ENCODE measurements at regions not wholly inside any gene's neighbourhood (a gene's known extent, or its start where the extent isn't known, plus 50 kb on each side); places are given as distances from the start of the nearest gene placed in this dataset.
"Not testable (repeated sequence)": the region's sequence is repeated elsewhere in the genome, so short reads cannot be mapped to it uniquely, and the experiment has no call there.

DNA sequence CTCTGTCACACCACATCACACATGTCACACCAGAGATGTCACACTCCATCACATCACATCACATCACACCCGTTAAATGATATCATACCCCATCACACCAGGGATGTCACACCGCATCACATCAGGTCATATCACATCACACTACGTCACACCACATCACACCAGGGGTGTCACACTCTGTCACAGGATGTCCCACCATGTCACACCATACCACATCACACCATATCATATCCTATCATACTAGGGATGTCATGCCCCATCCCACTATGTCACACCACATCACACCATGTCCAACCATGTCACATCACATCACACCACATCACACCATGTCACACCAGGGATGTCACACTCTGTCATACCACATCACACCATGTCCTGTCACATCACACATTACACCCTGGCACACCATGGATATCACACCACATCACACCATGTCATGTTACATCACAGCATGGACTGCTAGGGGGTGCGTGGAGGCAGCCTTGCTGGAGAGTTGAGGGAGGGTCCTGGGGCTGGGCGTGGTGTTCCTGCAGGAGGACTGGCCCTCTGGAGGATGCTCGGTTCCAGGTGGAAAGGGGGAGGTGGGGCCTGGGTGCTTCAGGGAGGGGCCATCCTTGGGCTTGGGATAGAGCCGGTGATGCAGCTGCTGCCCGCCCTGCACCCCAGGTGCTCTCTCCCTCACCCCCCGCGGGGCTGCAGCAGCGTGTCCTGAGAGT lies 134.6 kb downstream of the TMEM121 start:
- no peak for DNase-seq (ENCODE audit: low spot score)

DNA sequence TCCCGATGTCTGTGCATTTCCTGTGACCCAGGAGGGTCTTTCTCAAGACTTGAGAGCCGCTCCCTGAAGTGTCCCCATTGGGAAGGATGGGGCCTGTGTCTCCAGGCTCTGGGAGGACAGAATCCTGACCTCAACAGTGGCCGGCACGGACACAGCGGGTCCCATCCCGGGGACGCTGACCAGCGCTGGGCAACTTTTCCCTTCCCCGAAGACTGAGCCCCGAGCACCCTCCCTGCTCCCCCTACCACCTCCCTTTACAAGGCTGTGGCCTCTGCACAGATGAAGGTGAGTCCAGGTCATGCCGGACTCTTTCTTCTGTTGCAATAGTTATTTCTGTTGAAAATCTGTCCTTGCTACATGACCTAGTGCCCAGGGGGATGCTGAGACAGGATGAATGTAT lies 135.7 kb downstream of the TMEM121 start:
- DNase-seq (ENCODE audit: low spot score) = not testable (repeated sequence)

DNA sequence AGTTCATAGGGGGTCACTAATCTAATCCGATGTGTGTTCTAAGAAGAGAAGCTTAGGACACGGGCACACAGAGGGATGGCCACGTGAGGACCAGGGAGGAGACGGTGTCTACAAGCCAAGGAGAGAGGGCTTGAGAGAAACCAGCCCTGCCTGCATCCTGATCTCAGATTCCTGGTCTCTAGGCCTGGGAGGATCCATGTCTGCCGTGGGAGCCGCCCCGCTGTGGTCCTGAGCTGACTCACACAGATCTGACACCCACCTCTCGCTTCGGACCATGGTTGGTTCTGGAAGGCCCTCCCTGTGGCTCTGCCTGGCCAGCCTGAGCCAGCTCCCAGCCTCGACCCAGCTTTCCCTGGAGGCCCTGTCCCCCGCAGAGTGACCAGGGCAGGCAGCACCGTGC lies 136.2 kb downstream of the TMEM121 start:
- DNase-seq (ENCODE audit: low spot score) = not testable (repeated sequence)

DNA sequence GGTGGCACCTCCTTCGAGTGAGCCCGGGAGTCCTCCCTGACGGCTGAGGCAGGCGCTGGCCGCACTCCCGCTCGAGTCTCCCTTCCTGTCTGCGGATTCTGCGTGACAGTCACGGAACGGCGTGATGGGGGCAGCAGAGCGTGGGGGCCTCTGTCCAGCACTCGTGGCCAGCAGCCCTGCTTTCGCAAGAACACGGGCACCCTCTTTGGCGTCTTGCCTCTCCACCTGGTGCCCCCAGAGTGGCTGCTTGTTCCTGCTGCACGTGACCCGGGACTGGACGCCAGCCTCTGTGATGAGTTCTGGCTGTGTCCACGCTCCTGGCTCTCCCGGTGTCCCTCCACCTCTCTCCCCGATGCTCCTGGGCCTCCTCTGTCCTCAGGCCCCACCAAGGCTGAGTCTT lies 136.9 kb downstream of the TMEM121 start:
- not testable (repeated sequence) for DNase-seq (ENCODE audit: low spot score)

DNA sequence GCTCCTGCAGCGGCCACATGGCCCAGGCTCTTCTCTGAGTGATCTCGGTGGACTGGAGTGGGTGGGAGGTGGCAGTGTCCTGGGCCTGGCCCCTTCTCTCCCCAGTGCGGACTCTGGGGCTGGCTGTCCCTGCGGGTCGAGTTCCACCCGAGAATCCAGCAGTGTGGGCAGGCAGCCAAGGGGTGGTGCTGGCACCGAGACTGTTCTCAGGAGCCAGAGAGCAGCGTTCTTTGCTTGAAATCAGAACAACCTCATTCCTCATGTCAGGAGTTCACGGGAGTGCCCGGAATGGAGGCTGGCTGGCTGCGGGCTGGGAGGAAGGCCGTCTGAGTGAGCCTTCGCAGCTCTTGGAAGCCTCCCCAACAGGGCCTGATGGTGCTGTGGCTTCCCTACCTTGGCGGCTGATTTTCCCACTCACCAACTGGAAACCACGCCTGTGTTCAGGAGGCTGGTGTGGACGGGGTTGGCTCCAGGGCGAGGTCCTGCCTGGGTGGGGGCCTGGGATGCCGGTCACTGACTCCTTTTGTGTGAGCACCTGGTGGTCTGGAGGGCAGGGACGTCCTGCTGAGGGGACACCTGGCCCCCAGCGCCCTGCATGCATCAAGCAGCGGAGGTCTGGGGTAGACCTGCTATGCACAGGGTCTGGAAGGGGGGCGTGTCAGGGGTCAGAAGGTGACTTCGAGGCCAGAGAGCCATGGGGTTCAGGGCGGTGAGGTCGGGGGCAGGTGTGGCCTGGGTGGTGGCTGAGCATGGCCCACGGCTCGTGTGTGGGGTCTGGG lies 137.6 kb downstream of the TMEM121 start:
- DNase-seq (ENCODE audit: low spot score) = not testable (repeated sequence)

DNA sequence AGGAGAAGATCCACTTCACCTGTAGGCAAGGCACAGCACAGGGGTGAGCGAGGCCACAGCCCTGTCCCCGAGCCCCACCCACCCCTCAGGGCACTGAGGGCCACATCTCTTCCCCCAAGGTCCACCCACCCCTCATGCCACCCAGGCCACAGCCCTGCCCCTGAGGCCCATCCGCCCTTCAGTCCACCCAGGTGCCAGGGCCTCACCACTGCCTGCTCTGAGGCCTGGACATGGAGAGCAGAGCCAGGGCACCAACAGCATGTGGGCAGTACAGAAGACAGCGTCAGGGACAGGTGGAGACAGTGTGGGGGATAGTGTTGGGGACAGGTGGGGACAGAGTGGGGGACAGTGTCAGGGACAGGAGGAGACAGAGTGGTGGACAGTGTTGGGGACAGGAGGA lies 138.3 kb downstream of the TMEM121 start:
- DNase-seq (ENCODE audit: low spot score) = no peak

DNA sequence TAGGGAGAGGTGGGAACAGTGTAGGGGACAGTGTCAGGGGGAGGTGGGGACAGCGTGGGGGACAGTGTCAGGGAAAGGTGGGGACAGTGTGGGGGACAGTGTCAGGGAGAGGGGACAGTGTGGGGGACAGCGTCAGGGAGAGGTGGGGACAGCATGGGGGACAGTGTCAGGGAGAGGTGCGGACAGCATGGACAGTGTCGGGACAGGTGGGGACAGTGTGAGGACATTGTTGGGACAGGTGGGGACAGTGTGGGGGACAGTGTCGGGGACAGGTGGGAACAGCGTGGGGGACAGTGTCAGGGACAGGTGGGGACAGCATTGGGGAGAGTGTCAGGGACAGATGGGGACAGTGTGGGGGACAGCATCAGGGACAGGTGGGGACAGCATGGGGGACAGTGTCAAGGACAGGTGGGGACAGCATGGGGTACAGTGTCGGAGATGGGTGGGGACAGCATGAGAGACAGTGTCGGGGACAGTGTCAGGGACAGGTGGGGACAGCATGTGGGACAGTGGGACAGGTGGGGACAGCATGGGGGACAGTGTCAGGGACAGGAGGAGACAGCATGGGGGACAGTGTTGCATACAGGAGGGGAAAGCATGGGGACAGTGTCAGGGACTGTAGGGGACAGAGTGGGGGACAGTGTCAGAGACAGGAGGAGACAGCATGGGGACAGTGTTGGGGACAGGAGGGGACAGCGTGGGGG lies 139.0 kb downstream of the TMEM121 start:
- DNase-seq (ENCODE audit: low spot score) = no peak

DNA sequence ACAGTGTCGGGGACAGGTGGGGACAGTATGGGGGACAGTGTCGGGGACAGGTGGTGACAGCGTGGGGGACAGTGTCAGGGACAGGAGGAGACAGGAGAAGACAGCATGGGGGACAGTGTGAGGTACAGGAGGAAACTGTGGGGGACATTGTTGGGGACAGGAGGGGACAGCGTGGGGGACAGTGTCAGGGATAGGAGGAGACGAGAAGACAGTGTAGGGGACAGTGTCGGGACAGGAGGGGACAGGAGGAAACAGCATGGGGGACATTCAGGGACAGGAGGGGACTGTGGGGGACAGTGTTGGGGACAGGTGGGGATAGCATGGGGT lies 139.5 kb downstream of the TMEM121 start:
- DNase-seq (ENCODE audit: low spot score) = no peak

DNA sequence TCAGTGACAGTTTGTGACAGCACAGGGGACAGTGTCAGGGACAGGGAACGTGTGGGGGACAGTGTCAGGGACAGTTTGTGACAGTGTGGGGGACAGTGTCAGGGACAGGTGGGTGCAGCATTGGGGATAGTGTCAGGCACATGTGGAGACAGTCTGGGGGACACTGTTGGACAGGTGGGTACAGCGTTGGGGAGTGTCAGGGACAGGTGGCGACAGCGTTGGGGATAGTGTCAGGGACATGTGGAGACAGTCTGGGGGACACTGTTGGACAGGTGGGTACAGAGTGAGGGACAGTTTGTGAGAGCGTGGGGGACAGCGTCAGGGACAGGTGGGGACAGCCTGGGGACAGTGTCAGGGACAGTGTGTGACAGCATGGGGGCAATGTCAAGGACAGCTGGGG lies 140.0 kb downstream of the TMEM121 start:
- DNase-seq (ENCODE audit: low spot score) = no peak

DNA sequence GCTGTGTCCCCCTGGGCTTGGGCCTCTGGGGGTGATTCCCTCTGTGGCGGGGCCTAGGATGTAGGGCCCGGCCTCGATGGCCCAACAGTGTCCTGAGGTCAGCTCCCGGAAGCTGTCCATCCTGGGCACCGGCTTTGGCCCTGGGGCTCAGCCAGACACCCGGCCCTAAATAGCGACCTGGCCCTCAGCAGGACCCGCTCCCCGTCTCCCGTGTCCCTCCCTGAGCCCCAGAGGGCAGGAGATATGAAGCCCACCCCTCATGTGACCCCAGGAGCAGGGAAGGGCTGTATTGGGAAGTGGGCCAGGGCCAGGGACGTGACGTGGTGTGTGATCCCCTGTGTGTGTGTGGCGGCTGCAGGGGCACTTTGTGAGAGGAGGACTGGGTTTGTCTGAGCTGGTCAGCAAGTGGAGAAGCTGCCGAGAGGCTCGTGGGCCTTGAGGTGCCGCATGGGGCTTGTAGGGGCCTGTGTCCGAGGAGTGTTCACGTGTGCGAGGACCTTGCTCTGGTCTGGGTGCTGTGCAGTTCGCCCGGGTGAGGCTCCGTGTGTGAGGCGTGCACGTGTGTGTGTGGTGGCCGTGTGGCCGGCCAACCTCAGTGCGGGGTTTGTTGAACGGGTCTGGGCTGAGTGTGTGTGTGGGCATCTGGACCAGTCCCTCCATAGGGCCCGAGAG lies 140.7 kb downstream of the TMEM121 start:
- DNase-seq (ENCODE audit: low spot score) = not testable (repeated sequence)

DNA sequence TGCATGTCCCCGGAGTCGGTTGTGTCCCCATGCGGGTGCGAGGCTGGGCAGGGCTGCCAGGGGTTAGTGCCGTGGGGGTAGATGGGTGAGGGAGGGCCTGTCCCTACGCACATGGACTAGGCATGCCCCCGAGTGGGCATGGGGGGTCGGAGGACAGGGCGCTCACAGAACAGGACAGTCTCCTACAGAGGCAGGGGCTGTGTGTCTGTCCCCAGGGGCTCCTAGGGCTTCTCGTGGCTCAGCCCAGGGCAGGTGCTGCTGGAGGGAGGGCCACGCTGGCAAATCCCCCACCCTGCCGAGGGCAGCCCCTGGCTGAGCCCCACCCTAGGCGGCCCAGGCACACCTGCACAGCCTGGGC lies 141.3 kb downstream of the TMEM121 start:
- DNase-seq (ENCODE audit: low spot score) = not testable (repeated sequence)

DNA sequence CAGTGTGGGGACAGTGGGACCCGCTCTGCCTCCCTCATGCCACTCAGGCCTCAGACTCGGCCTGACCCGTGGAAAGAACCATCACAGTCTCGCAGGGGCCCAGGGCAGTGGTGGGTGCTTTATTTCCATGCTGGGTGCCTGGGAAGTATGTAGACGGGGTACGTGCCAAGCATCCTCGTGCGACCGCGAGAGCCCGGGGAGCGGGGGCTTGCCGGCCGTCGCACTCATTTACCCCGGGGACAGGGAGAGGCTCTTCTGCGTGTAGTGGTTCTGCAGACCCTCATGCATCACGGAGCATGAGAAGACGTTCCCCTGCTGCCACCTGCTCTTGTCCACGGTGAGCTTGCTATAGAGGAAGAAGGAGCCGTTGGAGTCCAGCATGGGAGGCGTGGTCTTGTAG lies 141.6 kb downstream of the TMEM121 start:
- not testable (repeated sequence) for DNase-seq (ENCODE audit: low spot score)

DNA sequence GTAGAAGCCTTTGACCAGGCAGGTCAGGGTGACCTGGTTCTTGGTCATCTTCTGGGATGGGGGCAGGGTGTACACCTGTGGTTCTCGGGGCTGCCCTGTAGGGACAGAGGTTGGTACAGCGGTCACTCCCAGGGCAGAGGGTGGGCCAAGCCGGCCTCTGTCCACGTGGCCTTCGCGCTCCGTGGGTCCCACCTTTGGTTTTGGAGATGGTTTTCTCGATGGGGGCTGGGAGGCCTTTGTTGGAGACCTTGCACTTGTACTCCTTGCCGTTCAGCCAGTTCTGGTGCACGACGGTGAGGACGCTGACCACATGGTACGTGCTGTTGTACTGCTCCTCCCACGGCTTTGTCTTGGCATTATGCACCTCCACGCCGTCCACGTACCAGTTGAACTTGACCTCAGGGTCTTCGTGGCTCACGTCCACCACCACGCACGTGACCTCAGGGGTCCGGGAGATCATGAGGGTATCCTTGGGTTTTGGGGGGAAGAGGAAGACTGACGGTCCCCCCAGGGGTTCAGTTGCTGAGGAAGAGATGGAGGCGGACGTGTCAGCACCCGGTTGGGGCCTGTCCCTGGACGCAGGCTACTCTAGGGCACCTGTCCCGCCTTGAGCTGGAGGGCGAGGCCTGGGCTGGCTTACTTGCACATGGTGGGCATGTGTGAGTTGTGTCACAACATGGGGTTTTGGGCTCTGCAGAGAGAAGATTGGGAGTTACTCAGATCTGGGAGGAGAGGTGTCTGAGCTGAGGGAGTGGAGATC lies 142.3 kb downstream of the TMEM121 start:
- DNase-seq (ENCODE audit: low spot score) = not testable (repeated sequence)

DNA sequence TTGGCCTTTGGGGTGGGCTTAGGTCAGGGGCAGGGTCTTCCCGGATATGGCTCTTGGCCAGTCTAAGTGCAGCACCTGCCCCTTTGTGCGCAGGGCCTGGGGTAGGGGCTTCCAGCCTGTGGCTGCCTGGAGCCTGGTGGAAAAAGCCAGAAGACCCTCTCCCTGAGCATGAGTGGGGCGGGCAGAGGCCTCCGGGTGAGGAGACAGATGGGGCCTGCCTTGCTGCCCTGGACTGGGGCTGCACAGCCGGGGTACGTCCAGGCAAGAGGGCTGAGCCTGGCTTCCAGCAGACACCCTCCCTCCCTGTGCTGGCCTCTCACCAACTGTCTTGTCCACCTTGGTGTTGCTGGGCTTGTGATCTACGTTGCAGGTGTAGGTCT lies 142.8 kb downstream of the TMEM121 start:
- DNase-seq (ENCODE audit: low spot score) = not testable (repeated sequence)

DNA sequence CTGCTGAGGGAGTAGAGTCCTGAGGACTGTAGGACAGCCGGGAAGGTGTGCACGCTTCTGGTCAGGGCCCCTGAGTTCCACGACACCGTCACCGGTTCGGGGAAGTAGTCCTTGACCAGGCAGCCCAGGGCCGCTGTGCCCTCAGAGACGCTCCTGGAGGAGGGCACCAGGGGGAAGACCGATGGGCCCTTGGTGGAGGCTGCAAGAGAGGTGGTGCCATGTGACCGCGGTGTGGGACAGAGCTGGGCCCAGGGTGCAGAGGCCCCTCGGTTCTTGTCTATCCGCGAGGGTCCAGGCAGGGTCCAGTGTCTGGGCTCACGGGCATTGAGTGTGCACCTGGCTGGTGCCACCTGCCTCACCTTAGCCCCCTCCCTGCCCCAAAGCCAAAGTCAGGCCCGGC lies 143.3 kb downstream of the TMEM121 start:
- DNase-seq (ENCODE audit: low spot score) = not testable (repeated sequence)

DNA sequence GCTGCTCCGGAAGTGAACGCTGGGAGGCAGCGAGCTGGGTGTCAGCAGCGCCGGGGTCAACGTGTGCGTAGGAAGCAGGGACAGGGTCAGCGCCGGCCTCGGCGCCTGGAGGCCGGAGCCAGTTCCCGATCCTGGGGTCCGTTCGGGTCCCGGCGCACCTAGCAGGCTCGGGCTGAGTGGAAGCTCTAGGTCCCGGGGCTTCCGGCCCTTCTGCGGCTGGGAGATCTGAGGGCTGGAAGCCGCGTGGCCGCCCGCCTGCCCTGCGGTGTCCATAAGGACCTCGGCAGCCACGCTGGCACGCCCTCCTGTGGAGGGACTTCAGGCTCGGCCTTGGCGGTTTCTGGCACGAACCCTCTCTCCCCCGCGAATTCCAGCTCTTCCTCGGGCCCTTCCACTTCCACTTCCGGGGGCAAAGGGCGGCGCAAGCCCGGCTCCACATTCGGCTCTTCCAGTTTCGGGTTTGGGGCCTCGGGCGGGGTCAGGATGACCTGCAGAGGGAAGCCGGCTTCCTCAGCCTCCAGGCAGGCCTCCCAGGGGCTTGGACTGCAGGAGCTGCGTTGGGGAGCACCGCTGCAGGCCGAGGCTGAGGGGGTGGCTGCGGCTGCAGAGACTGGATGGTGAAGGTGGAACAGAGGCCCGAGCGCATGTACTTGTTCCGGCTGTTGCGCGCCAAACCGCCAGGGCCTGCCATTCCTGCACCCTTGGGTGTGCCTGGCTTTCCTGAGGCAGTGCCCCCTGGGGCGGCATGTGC lies 146.2 kb downstream of the TMEM121 start:
- not testable (repeated sequence) for DNase-seq (ENCODE audit: low spot score)

DNA sequence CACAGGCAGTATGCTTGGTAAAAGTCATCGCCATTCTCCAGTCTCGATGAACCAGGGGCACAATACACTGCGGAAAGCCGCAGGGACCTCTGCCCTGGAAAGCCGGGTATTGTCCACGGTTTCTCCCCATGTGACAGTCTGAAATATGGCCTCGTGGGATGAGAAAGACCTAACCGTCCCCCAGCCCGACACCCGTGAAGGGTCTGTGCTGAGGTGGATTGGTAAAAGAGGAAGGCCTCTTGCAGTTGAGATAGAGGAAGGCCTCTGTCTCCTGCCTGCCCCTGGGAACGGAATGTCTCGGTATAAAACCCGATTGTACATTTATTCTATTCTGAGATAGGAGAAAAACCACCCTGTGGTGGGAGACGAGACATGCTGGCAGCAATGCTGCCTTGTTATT lies 149.1 kb downstream of the TMEM121 start:
- not testable (repeated sequence) for DNase-seq (ENCODE audit: low spot score)

DNA sequence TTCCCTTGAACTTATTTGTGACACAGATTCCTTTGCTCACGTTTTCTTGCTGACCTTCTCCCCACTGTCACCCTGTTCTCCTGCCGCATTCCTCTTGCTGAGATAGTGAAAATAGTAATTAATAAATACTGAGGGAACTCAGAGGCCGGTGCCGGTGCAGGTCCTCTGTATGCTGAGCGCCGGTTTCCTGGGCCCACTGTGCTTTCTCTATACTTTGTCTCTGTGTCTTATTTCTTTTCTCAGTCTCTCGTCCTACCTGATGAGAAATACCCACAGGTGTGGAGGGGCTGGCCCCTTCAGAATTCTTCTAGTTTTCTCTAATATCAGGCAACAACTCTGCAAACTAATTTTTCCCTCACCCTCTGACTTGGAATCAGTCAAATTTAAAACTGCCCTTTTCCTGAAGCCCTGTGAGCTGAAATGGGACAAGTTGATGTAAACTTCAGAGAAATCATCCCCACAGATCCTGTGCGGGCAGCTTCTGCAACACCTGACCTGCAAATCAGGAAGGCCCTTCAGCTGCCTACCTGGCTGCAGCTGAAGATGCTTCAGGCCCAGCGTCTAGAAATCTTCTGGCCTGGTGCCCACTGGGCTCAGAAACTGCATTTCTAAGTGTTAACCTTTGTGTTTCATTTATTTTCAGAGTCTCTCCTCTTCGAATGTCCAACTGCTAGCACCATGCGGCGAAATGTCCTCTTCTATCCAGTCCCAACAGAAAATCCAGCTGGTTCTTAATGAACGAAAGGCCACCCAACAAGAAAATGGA lies 149.7 kb downstream of the TMEM121 start:
- not testable (repeated sequence) for DNase-seq (ENCODE audit: low spot score)

DNA sequence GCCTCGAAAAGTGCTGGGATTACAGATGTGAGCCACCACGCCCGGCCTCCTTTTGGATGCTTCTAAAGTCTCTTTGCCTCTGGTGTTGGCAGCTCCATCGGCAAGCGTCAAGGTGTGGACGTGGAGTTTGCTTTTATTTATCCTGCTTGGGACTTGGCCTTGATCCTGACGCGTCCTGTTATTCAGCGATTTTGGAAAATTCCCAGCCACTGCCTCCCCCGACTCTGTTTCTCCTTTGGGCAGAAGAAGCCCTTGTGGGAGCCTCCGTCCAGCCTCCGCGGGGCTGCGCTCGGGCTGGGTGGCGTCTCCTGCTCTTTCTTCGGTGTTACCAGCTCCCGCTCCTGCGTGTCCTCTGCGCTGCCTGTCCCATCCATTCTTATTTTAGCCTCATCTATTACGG lies 151.7 kb downstream of the TMEM121 start:
- DNase-seq (ENCODE audit: low spot score) = not testable (repeated sequence)
